K562 (cell line): ENCODE measurements at regions not wholly inside any gene's neighbourhood (a gene's known extent, or its start where the extent isn't known, plus 50 kb on each side); places are given as distances from the start of the nearest gene placed in this dataset.
A peak's percentile ranks its signal among the peaks of the same experiment; 100 is the strongest.

Experiments
- ATAC-seq: fragments of 200-7000 bp; cut with Tn5 transposase; 3 replicates; pipeline ENCODE4 v1.9.1; 2020; ENCODE audit warnings: moderate library complexity
- BruUV-seq: library from RNA; stranded (reverse); fragments of 400-500 nt; replicated peaks from 2 replicates; lab custom pipeline; 2021; lab: Mats Ljungman, UMichigan
- CTCF ChIA-PET: fragments of 300-600 bp; formaldehyde crosslinking; extraction: SDS; loops from one replicate; lab custom pipeline; 2021; ENCODE audit warnings: low intra/inter-chr PET ratio; lab: Yijun Ruan, JAX
- POLR2A ChIA-PET: fragments of 300-600, 350-650 bp; sonication (Branson Sonifier 250); formaldehyde crosslinking; extraction: SDS; loops from one replicate; lab custom pipeline; 2021; ENCODE audit warnings: antibody characterized with exemption, inconsistent platforms; lab: Yijun Ruan, JAX
- DNase-seq, 4 experiments: peaks; one replicate each; pipeline versions ENCODE4 v3.0.0 to v3.0.0-alpha.2; 2011 to 2018; ENCODE audit warnings: low spot score in 3 of 4, mixed read lengths in 3 of 4; ENCODE audit errors: extremely low read depth in 1 of 4
- FAIRE-seq: peaks from 2 replicates; lab custom pipeline; 2011; peaks lifted over from hg19 to GRCh38; lab: Jason Lieb, UNC
- H2AFZ ChIP-seq: 2 replicates; pipeline ENCODE4 v1.6.0; 2011; ENCODE audit warnings: low read depth, low read length, control low read depth, inconsistent platforms
- H3K27ac ChIP-seq: fragments of 200-600 bp; 3 replicates; pipeline ENCODE4 v1.8.0; 2011; ENCODE audit warnings: low read depth, mild to moderate bottlenecking, control low read depth, inconsistent platforms, low read length, moderate library complexity, mixed read lengths; ENCODE audit errors: extremely low read depth
- H3K27me3 ChIP-seq, 2 experiments: fragments of 300-600 bp in 1 of 2; 2 replicates in 1 of 2; 3 replicates in 1 of 2; pipeline versions ENCODE4 v1.6.0 to v1.8.0; 2011; ENCODE audit warnings: inconsistent platforms in 2 of 2, low read length in 2 of 2, mild to moderate bottlenecking in 1 of 2, mixed read lengths in 1 of 2, moderate library complexity in 1 of 2; ENCODE audit not compliant: control insufficient read depth in 2 of 2, insufficient read depth in 2 of 2
- H3K36me3 ChIP-seq: fragments of 300-600 bp; 3 replicates; pipeline ENCODE4 v1.8.0; 2011; ENCODE audit warnings: mild to moderate bottlenecking, low read length, inconsistent platforms; ENCODE audit not compliant: control insufficient read depth, insufficient read depth
- H3K4me1 ChIP-seq, 2 experiments: fragments of 200-600 bp in 1 of 2; replicated peaks in 1 of 2; 2 replicates in 1 of 2; 3 replicates in 1 of 2; pipeline versions ENCODE4 v1.5.1 to v1.8.0; 2011; ENCODE audit warnings: inconsistent platforms in 2 of 2, low read length in 2 of 2, mild to moderate bottlenecking in 1 of 2, mixed read lengths in 1 of 2, moderate library complexity in 1 of 2; ENCODE audit not compliant: control insufficient read depth in 2 of 2, insufficient read depth in 2 of 2
- H3K4me2 ChIP-seq: 2 replicates; pipeline ENCODE4 v1.6.1; 2011; ENCODE audit warnings: low read length, control low read depth, inconsistent platforms, mixed read lengths; ENCODE audit not compliant: insufficient read depth
- H3K4me3 ChIP-seq: fragments of 200-600 bp; sonication (generic), shearing (Covaris generic); 2 replicates; pipeline ENCODE4 v1.5.1; 2016; ENCODE audit warnings: control low read depth, inconsistent platforms
- H3K79me2 ChIP-seq: fragments of 200-600 bp; 3 replicates; pipeline ENCODE4 v1.8.0; 2011; ENCODE audit warnings: low read length, inconsistent platforms; ENCODE audit not compliant: control insufficient read depth, insufficient read depth
- H3K9ac ChIP-seq, 2 experiments: 2 replicates each; pipeline versions ENCODE4 v1.6.0 to v1.6.1; 2011; ENCODE audit warnings: low read depth in 2 of 2, low read length in 2 of 2, control low read depth in 1 of 2, inconsistent platforms in 1 of 2, mild to moderate bottlenecking in 1 of 2, mixed read lengths in 1 of 2; ENCODE audit not compliant: insufficient read depth in 1 of 2
- H3K9me1 ChIP-seq: one replicate; pipeline ENCODE4 v1.6.0; 2011; ENCODE audit warnings: inconsistent platforms, mild to moderate bottlenecking, low read length, moderate library complexity; ENCODE audit not compliant: control insufficient read depth, insufficient read depth
- H3K9me3 ChIP-seq: replicated peaks from 2 replicates; pipeline ENCODE4 v1.5.1; 2011; ENCODE audit warnings: low read depth, low read length, inconsistent platforms; ENCODE audit not compliant: control insufficient read depth, insufficient read depth
- H4K20me1 ChIP-seq: replicated peaks from 2 replicates; pipeline ENCODE4 v1.6.1; 2011; ENCODE audit warnings: low read length, inconsistent platforms, mixed read lengths; ENCODE audit not compliant: control insufficient read depth, insufficient read depth
- ELF2 ChIP-seq: fragments of 250-450 bp; sonication (Bioruptor Pico); IDR thresholded peaks from 2 replicates; pipeline ENCODE4 v1.5.0; 2021; ENCODE audit warnings: mild to moderate bottlenecking
- PRDM10 ChIP-seq: fragments of 450-650 bp; IDR thresholded peaks from 2 replicates; pipeline ENCODE4 v1.6.1; 2018; ENCODE audit not compliant: partially characterized antibody
- WGBS: fragments of 100-300 bp; shearing (Covaris generic); methylation state at CpG from one replicate; pipeline ENCODE4 v1.1.6; 2016; ENCODE audit warnings: low coverage, mixed read lengths; ENCODE audit not compliant: insufficient coverage; ENCODE audit errors: missing lambda C conversion rate; 5-methylcytosine and 5-hydroxymethylcytosine counted together
- in situ Hi-C: fragments of 300-500 bp; cut with MboI; formaldehyde crosslinking; loops from 4 replicates; pipeline ENCODE4 v1.15.0; 2018; ENCODE audit warnings: inconsistent platforms, mixed read lengths
- intact Hi-C: fragments of 100-400 bp; cut with micrococcal nuclease; formaldehyde crosslinking; loops from 2 replicates; pipeline ENCODE4 v1.14.2; 2022

- no peaks in the 10 kb centered on the region for H3K9me1 ChIP-seq
- no peaks in the 10 kb centered on the region for H3K27me3 ChIP-seq
- H3K4me3 ChIP-seq: no peak overlapping the region
- FAIRE-seq: no peak
- in situ Hi-C loops: no loop called here
- no peak for DNase-seq
- no peaks in the 10 kb centered on the region for H3K9me3 ChIP-seq
- no peaks in the 10 kb centered on the region for H3K36me3 ChIP-seq
- 0% methylated on average over 1 of the region's 1 CpG for whole genome bisulfite sequencing
- no peak overlapping the region for H3K4me2 ChIP-seq
- no peaks in the 10 kb centered on the region for H3K79me2 ChIP-seq
- TF ChIP-seq ELF2 (no peak), PRDM10 (peak; percentile 65)
- TF ChIP-seq, all 486 proteins: peak for 1
- POLR2A ChIA-PET: no interaction called here
- Histone ChIP-seq H3K27ac (no peak overlapping the region), H3K9ac (no peak overlapping the region), H4K20me1 (no peaks in the 10 kb centered on the region), H3K4me1 (no peaks in the 10 kb centered on the region), H2AFZ (no peak overlapping the region)
- CTCF ChIA-PET: no interaction called here
- intact Hi-C loops: no loop called here
- no TSS peak for BruUV-seq
- ATAC-seq: no peak
Observed at GRCh38 chr7:97680622-97681021, 51.3 kb upstream of the TAC1 start.
